SK-N-SH treated with all-trans-retinoic acid at 6 μM for 48 hours (cell line): ENCODE measurements at regions not wholly inside any gene's neighbourhood (a gene's known extent, or its start where the extent isn't known, plus 50 kb on each side); places are given as distances from the start of the nearest gene placed in this dataset.

ENCODE experiments used
- ARNTL ChIP-seq: fragments of 450-650 bp; formaldehyde crosslinking; IDR thresholded peaks from 2 replicates; pipeline ENCODE4 v1.5.0; 2020; ENCODE audit warnings: low read depth, mild to moderate bottlenecking, moderate library complexity, borderline replicate concordance
- ESRRG ChIP-seq: fragments of 250-450 bp; sonication (Bioruptor Pico); IDR thresholded peaks from 2 replicates; pipeline ENCODE4 v1.6.1; 2021; ENCODE audit warnings: mild to moderate bottlenecking
- GLIS3 ChIP-seq: fragments of 250-450 bp; sonication (Bioruptor Pico); IDR thresholded peaks from 2 replicates; pipeline ENCODE4 v1.5.0; 2020; ENCODE audit warnings: mild to moderate bottlenecking, moderate library complexity
- POU6F1 ChIP-seq: fragments of 250-450 bp; sonication (Bioruptor Pico); IDR thresholded peaks from 2 replicates; pipeline ENCODE4 v1.8.0; 2021; ENCODE audit warnings: low read depth, mild to moderate bottlenecking, moderate library complexity, borderline replicate concordance
- RARB ChIP-seq: fragments of 250-450 bp; sonication (Bioruptor Pico); IDR thresholded peaks from 2 replicates; pipeline ENCODE4 v1.8.0; 2021; ENCODE audit warnings: mild to moderate bottlenecking, moderate library complexity
- ZC3H10 ChIP-seq: fragments of 250-450 bp; sonication (Bioruptor Pico); IDR thresholded peaks from 2 replicates; pipeline ENCODE4 v1.5.1; 2021; ENCODE audit warnings: mild to moderate bottlenecking, moderate library complexity
- ZNF565 ChIP-seq: fragments of 450-650 bp; formaldehyde crosslinking; conservative IDR thresholded peaks from 2 replicates; pipeline ENCODE4 v1.5.0; 2020; ENCODE audit warnings: low read depth, mild to moderate bottlenecking, moderate library complexity
- ZNF70 ChIP-seq: fragments of 450-650 bp; formaldehyde crosslinking; IDR thresholded peaks from 2 replicates; pipeline ENCODE4 v1.5.0; 2020; ENCODE audit warnings: mild to moderate bottlenecking, moderate library complexity
- ZNF8 ChIP-seq: fragments of 450-650 bp; formaldehyde crosslinking; IDR thresholded peaks from 2 replicates; pipeline ENCODE4 v1.5.0; 2020; ENCODE audit warnings: mild to moderate bottlenecking, moderate library complexity

GRCh38 chr2:100214265-100214971 lies 72.0 kb upstream of the AFF3 start:
- TF ChIP-seq ZC3H10 (CRISPR knock-in tag) (no peak), POU6F1 (CRISPR knock-in tag) (no peak), ESRRG (CRISPR knock-in tag) (no peak), GLIS3 (CRISPR knock-in tag) (no peak), ARNTL (CRISPR knock-in tag) (no peak), ZNF565 (CRISPR knock-in tag) (no peak), ZNF70 (CRISPR knock-in tag) (no peak), RARB (no peak), ZNF8 (CRISPR knock-in tag) (no peak)
